ENCODE measurements at regions not wholly inside any gene's neighbourhood (a gene's known extent, or its start where the extent isn't known, plus 50 kb on each side); places are given as distances from the start of the nearest gene placed in this dataset.
A peak's percentile ranks its signal among the peaks of the same experiment; 100 is the strongest.

DNA sequence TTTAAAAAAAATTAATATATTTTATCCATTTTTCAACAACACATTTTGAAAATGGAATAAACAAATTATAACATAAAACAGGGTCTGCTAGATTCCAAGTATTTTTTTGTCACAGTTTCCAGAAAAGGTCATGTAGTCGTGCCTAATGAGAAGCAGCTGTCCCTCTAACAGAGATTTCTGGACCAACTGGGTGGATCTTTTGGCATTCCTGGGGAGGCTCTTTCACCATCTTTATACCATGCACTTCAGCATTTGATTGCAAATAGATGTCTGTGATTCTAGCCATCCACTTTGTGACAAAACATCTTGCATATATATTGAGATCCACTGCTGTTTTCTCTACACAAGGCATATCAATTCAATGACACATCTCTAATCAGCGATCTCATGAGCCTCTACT is 210.7 kb upstream of the LDB2 start:
- H3K4me3 ChIP-seq (ENCODE audit: low read depth, low read length): no peak overlapping the region
- TF ChIP-seq, protein P1, sequence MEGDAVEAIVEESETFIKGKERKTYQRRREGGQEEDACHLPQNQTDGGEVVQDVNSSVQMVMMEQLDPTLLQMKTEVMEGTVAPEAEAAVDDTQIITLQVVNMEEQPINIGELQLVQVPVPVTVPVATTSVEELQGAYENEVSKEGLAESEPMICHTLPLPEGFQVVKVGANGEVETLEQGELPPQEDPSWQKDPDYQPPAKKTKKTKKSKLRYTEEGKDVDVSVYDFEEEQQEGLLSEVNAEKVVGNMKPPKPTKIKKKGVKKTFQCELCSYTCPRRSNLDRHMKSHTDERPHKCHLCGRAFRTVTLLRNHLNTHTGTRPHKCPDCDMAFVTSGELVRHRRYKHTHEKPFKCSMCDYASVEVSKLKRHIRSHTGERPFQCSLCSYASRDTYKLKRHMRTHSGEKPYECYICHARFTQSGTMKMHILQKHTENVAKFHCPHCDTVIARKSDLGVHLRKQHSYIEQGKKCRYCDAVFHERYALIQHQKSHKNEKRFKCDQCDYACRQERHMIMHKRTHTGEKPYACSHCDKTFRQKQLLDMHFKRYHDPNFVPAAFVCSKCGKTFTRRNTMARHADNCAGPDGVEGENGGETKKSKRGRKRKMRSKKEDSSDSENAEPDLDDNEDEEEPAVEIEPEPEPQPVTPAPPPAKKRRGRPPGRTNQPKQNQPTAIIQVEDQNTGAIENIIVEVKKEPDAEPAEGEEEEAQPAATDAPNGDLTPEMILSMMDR (IDR thresholded peaks at IDR 0.05; ENCODE audit: low read depth, low read length, missing control alignments): no peak
- in situ Hi-C loops (cut with HindIII; ENCODE audit: low sequenced_read_pairs): no loop called here
- DNase-seq (ENCODE audit: low read depth): no peak

DNA sequence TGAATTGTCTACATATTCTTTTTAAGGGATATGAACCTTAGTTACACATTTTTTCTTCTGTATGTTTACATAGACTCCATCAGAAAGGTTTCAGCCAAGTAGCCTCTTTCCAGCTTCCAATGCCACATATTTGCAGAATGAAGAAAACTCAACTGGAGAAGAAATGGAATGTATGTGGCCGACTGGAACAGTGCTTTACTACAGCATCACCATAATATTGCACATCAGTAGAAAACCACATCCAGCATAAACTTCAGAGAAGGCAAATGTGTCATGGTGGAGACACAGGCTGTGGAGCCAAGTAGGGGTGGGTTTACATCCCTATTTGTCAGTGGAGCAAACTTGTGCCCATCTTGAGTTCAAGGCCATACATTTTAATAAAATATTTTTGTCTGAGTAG is 204.8 kb upstream of the LDB2 start:
- DNase-seq (ENCODE audit: low read depth): peak; percentile 78
- in situ Hi-C loops (cut with HindIII; ENCODE audit: low sequenced_read_pairs): no loop called here
- H3K4me3 ChIP-seq (ENCODE audit: low read depth, low read length): no peak overlapping the region
- TF ChIP-seq, protein P1 (IDR thresholded peaks at IDR 0.05; ENCODE audit: low read depth, low read length, missing control alignments): no peak

DNA sequence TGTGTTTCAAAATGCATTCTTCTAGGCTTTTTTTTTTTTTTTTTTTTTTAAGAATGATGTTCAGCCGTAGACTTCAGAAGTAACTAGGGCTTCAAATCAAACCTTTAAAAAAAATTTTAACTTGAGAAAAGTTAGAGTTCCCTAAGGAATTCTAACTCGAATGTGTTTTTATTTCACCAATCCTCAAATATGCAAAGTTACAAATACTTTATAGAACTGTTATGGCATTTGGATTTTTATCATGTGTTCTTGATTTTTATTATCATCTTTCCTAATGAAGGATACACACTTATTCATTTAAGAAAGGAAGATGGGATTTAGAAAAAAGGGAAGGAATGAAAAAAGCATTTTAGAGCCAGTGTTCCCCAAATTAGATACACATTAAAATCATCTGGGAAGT is 200.6 kb upstream of the LDB2 start:
- TF ChIP-seq, protein P1 (IDR thresholded peaks at IDR 0.05; ENCODE audit: low read depth, low read length, missing control alignments): no peak

DNA sequence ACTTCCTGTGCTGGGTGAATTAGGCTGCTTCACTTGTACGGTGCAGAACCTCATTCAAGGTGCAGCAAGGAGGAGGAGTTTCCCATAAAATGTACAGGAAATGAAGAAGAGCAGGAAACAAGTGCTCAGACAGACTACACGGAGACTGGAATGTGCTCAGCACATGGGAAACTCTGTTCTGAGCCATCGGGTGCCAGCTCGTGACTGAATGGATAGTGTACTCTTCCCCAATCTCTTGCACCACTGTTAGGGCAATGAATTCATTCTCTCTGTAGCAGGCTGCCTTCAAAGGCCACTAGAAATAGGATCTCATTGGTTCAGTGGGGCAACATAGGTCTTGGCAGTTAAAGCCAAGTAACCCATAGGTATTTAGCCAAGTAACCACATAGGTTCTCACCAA is 200.0 kb upstream of the LDB2 start:
- DNase-seq (ENCODE audit: low read depth): no peak
- no peak overlapping the region for H3K4me3 ChIP-seq (ENCODE audit: low read depth, low read length)
- in situ Hi-C loops (cut with HindIII; ENCODE audit: low sequenced_read_pairs): loop anchor here (5.0 kb wide), 1 partner anchor 69 kb away; no protein-coding TSS in a partner anchor
- TF ChIP-seq, protein P1 (IDR thresholded peaks at IDR 0.05; ENCODE audit: low read depth, low read length, missing control alignments): no peak

More for the DNA sequence above, 200.6 kb upstream of the LDB2 start:
- H3K4me3 ChIP-seq (ENCODE audit: low read depth, low read length): no peak overlapping the region
- no peak for DNase-seq (ENCODE audit: low read depth)
- in situ Hi-C loops (cut with HindIII; ENCODE audit: low sequenced_read_pairs): loop anchor here (5.0 kb wide), 1 partner anchor 68 kb away; no protein-coding TSS in a partner anchor

DNA sequence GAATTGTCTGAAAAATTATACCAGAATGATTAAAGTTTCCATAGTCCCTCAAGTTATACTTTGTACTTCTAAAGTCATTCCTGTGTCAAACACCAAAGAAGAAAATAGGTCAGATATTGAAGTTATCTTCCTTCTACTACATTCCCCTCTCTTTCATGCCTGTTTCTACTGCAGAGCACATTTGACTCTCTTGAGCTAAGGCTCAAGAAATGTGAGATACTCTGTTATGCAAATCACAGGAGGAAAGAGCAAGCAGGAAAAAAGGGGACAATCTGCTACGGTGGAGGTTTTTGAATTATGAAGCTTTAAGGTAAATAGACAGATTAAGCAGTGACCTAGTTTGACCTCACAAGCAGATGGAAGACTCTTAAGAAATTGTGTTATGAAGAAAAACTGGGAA is 198.9 kb upstream of the LDB2 start:
- H3K4me3 ChIP-seq (ENCODE audit: low read depth, low read length): no peak overlapping the region
- TF ChIP-seq, protein P1 (IDR thresholded peaks at IDR 0.05; ENCODE audit: low read depth, low read length, missing control alignments): no peak
- no peak for DNase-seq (ENCODE audit: low read depth)
- in situ Hi-C loops (cut with HindIII; ENCODE audit: low sequenced_read_pairs): loop anchor here (5.0 kb wide), 1 partner anchor 70 kb away; no protein-coding TSS in a partner anchor

DNA sequence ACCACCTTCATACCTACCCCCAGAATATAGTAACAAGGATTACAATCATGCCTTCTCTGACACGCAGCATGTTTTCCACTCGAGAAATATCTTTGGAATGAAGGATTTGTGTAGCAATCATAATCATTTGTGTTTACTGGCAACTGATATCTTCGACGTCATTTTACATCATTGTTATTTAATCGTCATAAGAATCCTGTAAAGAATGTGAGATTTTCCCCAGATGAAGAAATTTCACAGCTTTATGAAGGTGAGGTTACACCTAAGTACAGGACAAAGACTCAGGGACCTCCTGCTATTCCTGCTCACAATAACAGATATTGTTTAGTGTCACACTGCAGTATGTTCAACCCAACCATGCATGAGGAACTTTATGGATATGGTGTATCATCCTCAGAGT is 198.2 kb upstream of the LDB2 start:
- DNase-seq (ENCODE audit: low read depth): no peak
- in situ Hi-C loops (cut with HindIII; ENCODE audit: low sequenced_read_pairs): loop anchor here (5.0 kb wide), 1 partner anchor 71 kb away; no protein-coding TSS in a partner anchor
- TF ChIP-seq, protein P1 (IDR thresholded peaks at IDR 0.05; ENCODE audit: low read depth, low read length, missing control alignments): no peak

More for the DNA sequence above, 198.2 kb upstream of the LDB2 start:
- no peak overlapping the region for H3K4me3 ChIP-seq (ENCODE audit: low read depth, low read length)

All from astrocyte of the cerebellum (primary cell).